CD14-positive monocyte (primary cell): ENCODE measurements at regions not wholly inside any gene's neighbourhood (a gene's known extent, or its start where the extent isn't known, plus 50 kb on each side); places are given as distances from the start of the nearest gene placed in this dataset.

Source experiments
- DNase-seq, 3 donors: peaks; one replicate each; pipeline ENCODE4 v3.0.0-alpha.2; 2011 to 2022
- H2AFZ ChIP-seq: 2 replicates; pipeline ENCODE4 v1.6.0; 2012; ENCODE audit warnings: mild to moderate bottlenecking, low read depth, low read length, inconsistent platforms; ENCODE audit not compliant: insufficient read depth, poor library complexity, severe bottlenecking
- H3K27ac ChIP-seq, 2 donors: 1 replicate in 1 of 2; 2 replicates in 1 of 2; pipeline ENCODE4 v1.5.1; 2012 to 2013; ENCODE audit warnings: low read length in 2 of 2, control low read depth in 1 of 2, inconsistent platforms in 1 of 2, low read depth in 1 of 2, mild to moderate bottlenecking in 1 of 2
- H3K27me3 ChIP-seq, 2 donors: one replicate each; pipeline versions ENCODE4 v1.6.0 to v1.6.1; 2011 to 2013; ENCODE audit warnings: low read length in 2 of 2; ENCODE audit not compliant: control insufficient read depth in 2 of 2, insufficient read depth in 2 of 2
- H3K36me3 ChIP-seq, 2 donors: replicated peaks in 1 of 2; 1 replicate in 1 of 2; 2 replicates in 1 of 2; pipeline versions ENCODE4 v1.5.1 to v1.6.1; 2012 to 2013; ENCODE audit warnings: low read length in 2 of 2, control low read depth in 1 of 2, inconsistent platforms in 1 of 2, mild to moderate bottlenecking in 1 of 2; ENCODE audit not compliant: insufficient read depth in 2 of 2, control insufficient read depth in 1 of 2
- H3K4me1 ChIP-seq, 2 donors: 1 replicate in 1 of 2; 2 replicates in 1 of 2; pipeline versions ENCODE4 v1.5.1 to v1.6.1; 2012 to 2013; ENCODE audit warnings: low read length in 2 of 2, control low read depth in 1 of 2, inconsistent platforms in 1 of 2, mild to moderate bottlenecking in 1 of 2, moderate library complexity in 1 of 2; ENCODE audit not compliant: insufficient read depth in 2 of 2, control insufficient read depth in 1 of 2
- H3K4me2 ChIP-seq: replicated peaks from 2 replicates; pipeline ENCODE3; 2012; ENCODE audit warnings: low read length, moderate library complexity, mild to moderate bottlenecking; ENCODE audit not compliant: poor library complexity, severe bottlenecking; ENCODE audit errors: extremely low read depth
- H3K4me3 ChIP-seq, 3 experiments: fragments of 200-600 bp in 1 of 3; sonication (generic) in 1 of 3; replicated peaks in 1 of 3; 1 replicate in 2 of 3; 2 replicates in 1 of 3; pipeline ENCODE4 v1.5.1; 2011 to 2013; ENCODE audit warnings: low read length in 3 of 3, mild to moderate bottlenecking in 3 of 3, control low read depth in 2 of 3, low read depth in 2 of 3, inconsistent platforms in 1 of 3, moderate library complexity in 1 of 3
- H3K79me2 ChIP-seq: 2 replicates; pipeline ENCODE4 v1.6.0; 2012; ENCODE audit warnings: mild to moderate bottlenecking, control low read depth, inconsistent platforms, low read length, moderate library complexity; ENCODE audit not compliant: insufficient read depth
- H3K9ac ChIP-seq: 2 replicates; pipeline ENCODE4 v1.6.0; 2017; ENCODE audit warnings: low read length, mild to moderate bottlenecking; ENCODE audit not compliant: insufficient read depth, poor library complexity, severe bottlenecking
- H3K9me3 ChIP-seq, 2 donors: replicated peaks in 1 of 2; 1 replicate in 1 of 2; 2 replicates in 1 of 2; pipeline versions ENCODE4 v1.5.1 to v1.6.1; 2012 to 2013; ENCODE audit warnings: low read length in 2 of 2, control low read depth in 1 of 2; ENCODE audit not compliant: control insufficient read depth in 1 of 2, insufficient read depth in 1 of 2
- H4K20me1 ChIP-seq: 2 replicates; pipeline ENCODE4 v1.6.0; 2012; ENCODE audit warnings: mild to moderate bottlenecking, low read length, control low read depth, moderate library complexity; ENCODE audit not compliant: insufficient read depth
- H3K27ac Mint-ChIP-seq, 7 donors: one replicate each; pipeline ENCODE4 v1.8.0; 2020; ENCODE audit warnings: mild to moderate bottlenecking in 7 of 7, mixed read lengths in 7 of 7, moderate library complexity in 6 of 7, inconsistent platforms in 2 of 7
- H3K27me3 Mint-ChIP-seq, 3 donors: one replicate each; pipeline ENCODE4 v1.8.0; 2021 to 2022; ENCODE audit warnings: low read depth in 3 of 3, mild to moderate bottlenecking in 3 of 3, mixed read lengths in 3 of 3, moderate library complexity in 3 of 3, inconsistent platforms in 1 of 3
- H3K36me3 Mint-ChIP-seq, 2 donors: one replicate each; pipeline ENCODE4 v1.8.0; 2020; ENCODE audit warnings: mixed read lengths in 2 of 2, inconsistent platforms in 1 of 2, mild to moderate bottlenecking in 1 of 2
- H3K4me1 Mint-ChIP-seq: one replicate; pipeline ENCODE4 v1.8.0; 2020; ENCODE audit warnings: mild to moderate bottlenecking, mixed read lengths
- H3K4me3 Mint-ChIP-seq, 2 donors: one replicate each; pipeline ENCODE4 v1.8.0; 2020; ENCODE audit warnings: mild to moderate bottlenecking in 2 of 2, mixed read lengths in 2 of 2, moderate library complexity in 1 of 2
- H3K9me3 Mint-ChIP-seq, 7 donors: one replicate each; pipeline ENCODE4 v1.8.0; 2020 to 2022; ENCODE audit warnings: mixed read lengths in 7 of 7, mild to moderate bottlenecking in 6 of 7, moderate library complexity in 6 of 7, inconsistent platforms in 2 of 7
- CTCF ChIP-seq: fragments of 200-600 bp; IDR thresholded peaks from one replicate; pipeline ENCODE4 v1.8.0; 2022; ENCODE audit warnings: antibody characterized with exemption, mild to moderate bottlenecking
- WGBS: methylation state at CpG from one replicate; pipeline ENCODE4 v1.1.5; 2013; ENCODE audit warnings: missing lambda C conversion rate; ENCODE audit not compliant: insufficient coverage; 5-methylcytosine and 5-hydroxymethylcytosine counted together
- intact Hi-C, 2 donors: fragments of 100-400 bp; cut with micrococcal nuclease; formaldehyde crosslinking; loops; one replicate each; pipeline versions ENCODE4 v1.15.0 to v1.15.1; 2023

DNA sequence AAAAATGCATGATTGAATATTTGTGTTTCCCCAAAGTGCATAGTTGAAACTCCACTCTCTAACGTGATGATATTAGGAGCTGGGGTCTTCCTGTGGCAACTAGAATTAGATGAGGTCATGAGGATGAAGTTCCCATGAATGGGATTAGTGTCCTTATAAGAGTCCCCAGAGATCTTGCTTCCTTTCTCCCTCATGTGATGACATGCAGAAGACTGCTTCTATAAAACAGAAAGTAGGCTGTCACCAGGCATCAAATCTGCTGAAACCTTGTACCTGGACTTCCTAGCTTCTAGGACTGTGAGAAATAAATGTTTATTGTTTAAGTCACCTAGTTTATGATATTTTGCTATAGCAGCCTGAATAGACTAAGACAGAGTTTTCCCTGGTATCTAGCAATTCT is 586.5 kb upstream of the EPHA7 start:
- no peaks in the 10 kb centered on the region for H4K20me1 ChIP-seq
- no peaks in the 10 kb centered on the region for H3K36me3 ChIP-seq
- H3K27me3 Mint-ChIP-seq = peaks cover 0 to 2% (median 0%) of the 10 kb centered on the region in 3 donors
- H3K4me3 Mint-ChIP-seq = no peak overlapping the region
- H3K36me3 Mint-ChIP-seq = no peaks in the 10 kb centered on the region
- H3K4me2 ChIP-seq = no peak overlapping the region
- no peaks in the 10 kb centered on the region for H3K4me1 ChIP-seq
- H3K9me3 ChIP-seq = no peaks in the 10 kb centered on the region
- H3K9me3 Mint-ChIP-seq = peaks cover 0 to 6% (median 0%) of the 10 kb centered on the region in 7 donors
- no CpG with 5 or more reads among the region's 1 CpG for WGBS
- no peak overlapping the region for H3K9ac ChIP-seq
- no peak overlapping the region for H3K27ac Mint-ChIP-seq
- no peak overlapping the region for H3K4me3 ChIP-seq
- H3K79me2 ChIP-seq = no peaks in the 10 kb centered on the region
- H3K27ac ChIP-seq = no peak overlapping the region
- DNase-seq = no peak
- TF ChIP-seq CTCF = no peak
- H3K27me3 ChIP-seq = no peaks in the 10 kb centered on the region
- H3K4me1 Mint-ChIP-seq = no peaks in the 10 kb centered on the region
- intact Hi-C loops = no loop called here
- no peak overlapping the region for H2AFZ ChIP-seq

- Histone ChIP-seq H3K9me3 (no peaks in the 10 kb centered on the region), H3K36me3 (no peaks in the 10 kb centered on the region), H3K4me3 (no peak overlapping the region), H3K4me1 (no peaks in the 10 kb centered on the region), H2AFZ (no peak overlapping the region), H4K20me1 (no peaks in the 10 kb centered on the region), H3K4me2 (no peak overlapping the region), H3K27me3 (no peaks in the 10 kb centered on the region), H3K27ac (no peak overlapping the region), H3K79me2 (no peaks in the 10 kb centered on the region), H3K9ac (no peak overlapping the region)
- Mint-ChIP-seq H3K27me3 (peaks cover 0 to 1% (median 0%) of the 10 kb centered on the region in 3 donors), H3K4me1 (no peaks in the 10 kb centered on the region), H3K27ac (no peak overlapping the region), H3K36me3 (no peaks in the 10 kb centered on the region), H3K9me3 (no peaks in the 10 kb centered on the region), H3K4me3 (no peak overlapping the region)
- 50% methylated on average over 1 of the region's 1 CpG for WGBS
- DNase-seq = no peak
- intact Hi-C loops = no loop called here
- no peak for TF ChIP-seq CTCF
These were observed 573.6 kb upstream of the EPHA7 start for GRCh38 chr6:93992976-93993375.
